ENCODE measurements at regions not wholly inside any gene's neighbourhood (a gene's known extent, or its start where the extent isn't known, plus 50 kb on each side); places are given as distances from the start of the nearest gene placed in this dataset.

- peak in 1 of 2 experiments; percentile 72 for DNase-seq
These were observed 51.6 kb upstream of the SRRM3 start for GRCh38 chr7:76149847-76150691.
